Gastroesophageal sphincter (tissue), 4 donors: ENCODE measurements at regions not wholly inside any gene's neighbourhood (a gene's known extent, or its start where the extent isn't known, plus 50 kb on each side); places are given as distances from the start of the nearest gene placed in this dataset.

Experiments
- ATAC-seq: fragments of 150-250 bp; one replicate; pipeline ENCODE4 v1.9.1; 2016; ENCODE audit warnings: mild to moderate bottlenecking, moderate library complexity
- H3K27ac ChIP-seq, 4 donors: fragments of 200-600 bp; sonication (generic) in 3 of 4; 1 replicate in 3 of 4; 2 replicates in 1 of 4; pipeline ENCODE4 v1.5.1; 2016 to 2019
- H3K27me3 ChIP-seq: fragments of 200-600 bp; sonication (generic); one replicate; pipeline ENCODE4 v1.5.1; 2019
- H3K36me3 ChIP-seq, 2 donors: fragments of 200-600 bp; sonication (generic); one replicate each; pipeline ENCODE4 v1.5.1; 2019; ENCODE audit warnings: control low read depth in 1 of 2
- H3K4me1 ChIP-seq, 3 donors: fragments of 200-600 bp; sonication (generic); 1 replicate in 2 of 3; 2 replicates in 1 of 3; pipeline ENCODE4 v1.5.1; 2016 to 2019; ENCODE audit warnings: control low read depth in 2 of 3
- H3K4me3 ChIP-seq, 2 donors: fragments of 200-600 bp; sonication (generic); one replicate each; pipeline ENCODE4 v1.5.1; 2019; ENCODE audit warnings: mild to moderate bottlenecking in 1 of 2, moderate library complexity in 1 of 2
- H3K9me3 ChIP-seq, 3 donors: fragments of 200-600 bp; sonication (generic); one replicate each; pipeline ENCODE4 v1.5.1; 2017 to 2019; ENCODE audit warnings: control low read depth in 2 of 3
- CTCF ChIP-seq, 4 experiments: fragments of 200-600 bp in 2 of 4; fragments of 450-650 bp in 2 of 4; sonication (generic) in 1 of 4; IDR thresholded peaks; one replicate each; pipeline ENCODE4 v1.5.1; 2017 to 2019; ENCODE audit warnings: antibody characterized with exemption in 4 of 4, mild to moderate bottlenecking in 2 of 4, moderate library complexity in 2 of 4
- EP300 ChIP-seq: sonication (generic); formaldehyde crosslinking; IDR thresholded peaks from one replicate; pipeline ENCODE4 v1.6.1; 2017; ENCODE audit warnings: antibody characterized with exemption, mild to moderate bottlenecking
- POLR2A ChIP-seq, 2 donors: fragments of 450-650 bp; IDR thresholded peaks; one replicate each; pipeline ENCODE4 v1.6.1; 2017; ENCODE audit warnings: antibody characterized with exemption in 2 of 2, mild to moderate bottlenecking in 2 of 2, moderate library complexity in 1 of 2
- POLR2AphosphoS5 ChIP-seq: sonication (generic); formaldehyde crosslinking; IDR thresholded peaks from one replicate; pipeline ENCODE4 v1.6.1; 2017; ENCODE audit warnings: antibody characterized with exemption
- WGBS, 2 donors: methylation state at CpG; one replicate each; pipeline ENCODE4 v1.1.5; 2018; ENCODE audit warnings: low coverage in 1 of 2; 5-methylcytosine and 5-hydroxymethylcytosine counted together

GRCh38 chr11:70524096-70524922 lies 126.0 kb downstream of the CTTN start:
- 46 to 100% methylated on average over 1 to 11 of the region's 21 CpGs for WGBS, 2 donors
- H3K4me3 ChIP-seq, result no peak overlapping the region
- H3K4me1 ChIP-seq, result no peaks in the 10 kb centered on the region
- TF ChIP-seq POLR2AphosphoS5 (no peak), POLR2A (IDR thresholded peaks at IDR 0.05) (no peak), CTCF (IDR thresholded peaks at IDR 0.05) (no peak), EP300 (no peak)
- no peak overlapping the region for H3K27ac ChIP-seq
- no peak for ATAC-seq
- H3K9me3 ChIP-seq, result no peaks in the 10 kb centered on the region
- H3K36me3 ChIP-seq, result no peaks in the 10 kb centered on the region
- peaks cover 6% of the 10 kb centered on the region for H3K27me3 ChIP-seq

GRCh38 chr11:70525006-70525405 lies 126.7 kb downstream of the CTTN start:
- no CpG with 5 or more reads among the region's 9 CpGs for WGBS, 2 donors
- ATAC-seq, result no peak
- Histone ChIP-seq H3K36me3 (no peaks in the 10 kb centered on the region), H3K4me3 (no peak overlapping the region), H3K4me1 (no peaks in the 10 kb centered on the region), H3K27ac (no peak overlapping the region), H3K27me3 (peaks cover 6% of the 10 kb centered on the region), H3K9me3 (no peaks in the 10 kb centered on the region)
- no peak for TF ChIP-seq POLR2AphosphoS5
- no peak for TF ChIP-seq EP300
- TF ChIP-seq POLR2A (IDR thresholded peaks at IDR 0.05), result no peak
- no peak for TF ChIP-seq CTCF (IDR thresholded peaks at IDR 0.05)

- TF ChIP-seq POLR2AphosphoS5, result no peak
- no peak for TF ChIP-seq CTCF (IDR thresholded peaks at IDR 0.05)
- TF ChIP-seq POLR2A (IDR thresholded peaks at IDR 0.05), result no peak
- no peak for TF ChIP-seq EP300
- Histone ChIP-seq H3K9me3 (no peaks in the 10 kb centered on the region), H3K27me3 (peaks cover 6% of the 10 kb centered on the region), H3K4me1 (no peaks in the 10 kb centered on the region), H3K4me3 (no peak overlapping the region), H3K36me3 (no peaks in the 10 kb centered on the region), H3K27ac (no peak overlapping the region)
- ATAC-seq, result no peak
- WGBS, 2 donors, result 84 to 90% methylated on average over 2 to 6 of the region's 7 CpGs
Measured at GRCh38 chr11:70525466-70525865, 127.1 kb downstream of the CTTN start.

- 81 to 82% methylated on average over 11 to 15 of the region's 24 CpGs for WGBS, 2 donors
- no peak for ATAC-seq
Measured at GRCh38 chr11:70526116-70527045, 128.1 kb downstream of the CTTN start.

More at GRCh38 chr11:70526116-70527045, 128.1 kb downstream of the CTTN start:
- Histone ChIP-seq H3K27me3 (peaks cover 6% of the 10 kb centered on the region), H3K27ac (no peak overlapping the region), H3K9me3 (no peaks in the 10 kb centered on the region), H3K36me3 (no peaks in the 10 kb centered on the region), H3K4me1 (no peaks in the 10 kb centered on the region), H3K4me3 (no peak overlapping the region)
- TF ChIP-seq POLR2AphosphoS5 (no peak), EP300 (no peak), POLR2A (IDR thresholded peaks at IDR 0.05) (no peak), CTCF (IDR thresholded peaks at IDR 0.05) (no peak)
